22Rv1 (cell line): ENCODE measurements at regions not wholly inside any gene's neighbourhood (a gene's known extent, or its start where the extent isn't known, plus 50 kb on each side); places are given as distances from the start of the nearest gene placed in this dataset.

Experiments used
- CTCF ChIP-seq: fragments of 450-650 bp; IDR thresholded peaks from 2 replicates; pipeline ENCODE4 v1.5.1; 2017; ENCODE audit warnings: mild to moderate bottlenecking
- ZFX ChIP-seq: fragments of 450-650 bp; IDR thresholded peaks from 2 replicates; pipeline ENCODE4 v1.6.1; 2017; ENCODE audit warnings: antibody characterized with exemption, borderline replicate concordance

GRCh38 chr5:111934511-111934910 lies 177.5 kb upstream of the NREP start:
- TF ChIP-seq CTCF, result no peak
- no peak for TF ChIP-seq ZFX
